Tibial nerve (tissue), 4 donors: ENCODE measurements at regions not wholly inside any gene's neighbourhood (a gene's known extent, or its start where the extent isn't known, plus 50 kb on each side); places are given as distances from the start of the nearest gene placed in this dataset.

Source experiments
- CTCF ChIP-seq, 5 experiments: fragments of 200-600 bp in 3 of 5; fragments of 450-650 bp in 2 of 5; sonication (generic) in 3 of 5; IDR thresholded peaks; one replicate each; pipeline ENCODE4 v1.5.1; 2016 to 2019; ENCODE audit warnings: antibody characterized with exemption in 5 of 5, mild to moderate bottlenecking in 3 of 5, moderate library complexity in 2 of 5
- EP300 ChIP-seq, 2 donors: sonication (generic); formaldehyde crosslinking; IDR thresholded peaks; one replicate each; pipeline ENCODE4 v1.6.1; 2017; ENCODE audit warnings: antibody characterized with exemption in 2 of 2, mild to moderate bottlenecking in 1 of 2

GRCh38 chr18:24611075-24611474 lies 150.6 kb downstream of the HRH4 start:
- no peak for TF ChIP-seq CTCF (IDR thresholded peaks at IDR 0.05)
- TF ChIP-seq EP300 (IDR thresholded peaks at IDR 0.05), result no peak
